ENCODE measurements at regions not wholly inside any gene's neighbourhood (a gene's known extent, or its start where the extent isn't known, plus 50 kb on each side); places are given as distances from the start of the nearest gene placed in this dataset.

- peak; percentile 21 to 43 for DNase-seq
Measured at GRCh38 chr1:208520438-208521099, 276.4 kb upstream of the PLXNA2 start.

- no peak for DNase-seq
Measured at GRCh38 chr1:208521534-208521933, 277.4 kb upstream of the PLXNA2 start.

GRCh38 chr1:208523007-208523406 lies 278.8 kb upstream of the PLXNA2 start:
- DNase-seq = no peak

DNA sequence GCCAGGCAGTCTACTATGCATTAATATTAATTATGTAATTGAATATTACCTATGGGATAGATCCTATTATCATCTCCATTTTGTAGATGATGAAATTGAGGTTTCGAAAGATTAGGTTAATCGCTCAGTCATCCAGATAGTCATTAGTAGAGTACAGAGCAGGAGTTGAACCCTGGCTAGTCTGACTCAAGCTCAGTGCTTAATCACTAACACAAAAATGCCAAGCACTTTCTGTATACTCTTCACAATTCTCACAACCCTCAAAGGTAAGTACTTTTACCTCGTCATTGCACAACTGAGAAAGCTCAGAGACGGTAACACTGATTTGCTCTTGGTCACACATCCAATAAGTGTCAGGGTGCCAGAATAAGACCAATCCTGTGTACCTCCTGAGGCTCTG lies 280.2 kb upstream of the PLXNA2 start:
- no peak for DNase-seq

GRCh38 chr1:208524925-208525324 lies 280.7 kb upstream of the PLXNA2 start:
- no peak for DNase-seq

- DNase-seq = no peak
Measured at GRCh38 chr1:208525417-208525816, 281.2 kb upstream of the PLXNA2 start.

GRCh38 chr1:208526613-208527125 lies 282.5 kb upstream of the PLXNA2 start:
- DNase-seq = no peak

DNA sequence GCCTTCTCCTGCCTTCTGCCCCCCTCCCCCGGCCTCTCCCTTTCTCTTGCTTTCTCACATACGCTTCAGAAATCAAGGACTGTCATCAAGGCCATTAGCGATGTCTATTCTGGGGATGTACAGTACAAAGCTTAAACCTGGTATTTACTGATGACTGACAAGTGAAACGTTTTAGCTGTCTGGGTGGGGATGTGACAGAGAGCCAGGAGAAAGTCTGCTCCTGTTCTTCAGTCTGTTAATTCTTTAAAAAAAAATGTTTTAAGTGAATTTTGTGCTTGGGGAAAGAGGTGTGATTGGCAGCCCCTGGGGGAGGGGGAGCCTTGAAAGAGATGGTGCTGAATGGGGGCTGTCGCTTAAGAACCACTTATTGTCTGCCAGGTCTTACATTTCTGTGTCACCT lies 283.0 kb upstream of the PLXNA2 start:
- no peak for DNase-seq

- DNase-seq = no peak
Measured at GRCh38 chr1:208528578-208529240, 284.5 kb upstream of the PLXNA2 start.

- no peak for DNase-seq
Measured at GRCh38 chr1:208531003-208531750, 287.0 kb upstream of the PLXNA2 start.

GRCh38 chr1:208533746-208534598 lies 289.8 kb upstream of the PLXNA2 start:
- DNase-seq = peak in 1 of 2 experiments; percentile 54

GRCh38 chr1:208534599-208534897 lies 290.4 kb upstream of the PLXNA2 start:
- DNase-seq = peak; percentile 74 to 78

DNA sequence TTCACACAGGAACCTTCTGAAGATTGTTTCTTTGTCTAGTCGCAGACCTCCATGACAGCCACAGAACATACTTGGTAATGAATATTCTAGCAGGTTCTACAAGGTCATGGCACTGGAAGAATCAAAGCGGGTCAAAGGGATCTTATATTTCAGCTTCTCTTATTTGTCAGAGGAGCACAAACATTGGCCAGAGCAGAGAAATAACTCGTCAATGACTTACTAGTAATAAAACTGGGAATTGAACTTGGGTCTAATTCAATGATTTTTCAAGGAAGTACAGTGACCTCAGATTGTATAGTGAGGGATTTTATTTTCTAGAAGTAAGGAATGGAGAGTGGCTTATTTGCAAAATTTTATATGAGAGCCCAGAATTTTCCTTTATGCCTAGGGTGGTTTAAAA lies 290.8 kb upstream of the PLXNA2 start:
- DNase-seq = no peak

DNA sequence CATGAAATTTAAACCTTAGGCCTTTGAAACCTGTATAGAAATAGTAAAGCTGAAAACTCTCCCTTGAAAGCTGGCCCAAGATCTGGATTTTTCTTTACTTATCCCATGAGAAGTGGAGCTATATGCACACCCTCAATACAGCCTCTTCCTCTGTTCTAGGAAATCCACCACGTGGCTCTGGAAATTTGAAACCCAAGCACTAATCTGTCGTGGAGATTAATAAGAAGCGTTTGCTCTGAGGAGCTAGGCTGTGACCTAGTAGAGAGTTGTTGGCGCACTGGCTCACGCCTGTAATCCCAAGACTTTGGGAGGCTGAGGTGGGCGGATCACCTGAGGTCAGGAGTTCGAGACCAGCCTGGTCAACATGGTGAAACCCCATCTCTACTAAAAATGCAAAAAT lies 291.3 kb upstream of the PLXNA2 start:
- no peak for DNase-seq

GRCh38 chr1:208536212-208536611 lies 292.0 kb upstream of the PLXNA2 start:
- DNase-seq = no peak

GRCh38 chr1:208537198-208537597 lies 293.0 kb upstream of the PLXNA2 start:
- no peak for DNase-seq

- DNase-seq = no peak
Measured at GRCh38 chr1:208538078-208538477, 293.9 kb upstream of the PLXNA2 start.

GRCh38 chr1:208538587-208538986 lies 294.4 kb upstream of the PLXNA2 start:
- no peak for DNase-seq

GRCh38 chr1:208540724-208541123 lies 296.5 kb upstream of the PLXNA2 start:
- DNase-seq = peak in 1 of 2 experiments; percentile 17

GRCh38 chr1:208541225-208541855 lies 297.2 kb upstream of the PLXNA2 start:
- DNase-seq = no peak

DNA sequence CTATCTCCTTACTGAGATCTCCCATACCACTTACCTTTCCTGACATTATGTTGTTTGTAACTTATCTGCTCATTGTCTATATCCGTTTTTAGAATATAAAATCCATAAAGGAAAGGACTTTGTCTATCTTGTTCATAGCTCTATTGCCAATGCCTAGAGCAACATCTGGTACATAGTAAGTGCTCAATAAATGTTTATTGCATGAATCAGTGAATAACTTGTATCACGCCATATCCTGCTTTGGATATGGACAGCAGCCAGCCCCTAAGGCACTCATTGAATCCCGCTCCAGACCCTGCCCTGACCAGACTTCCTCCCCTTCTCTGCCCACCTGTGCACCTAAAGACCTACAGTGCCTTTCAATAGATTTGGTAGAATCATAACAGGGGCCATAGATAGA lies 298.1 kb upstream of the PLXNA2 start:
- DNase-seq = no peak

- no peak for DNase-seq
Measured at GRCh38 chr1:208544053-208544452, 299.9 kb upstream of the PLXNA2 start.

DNA sequence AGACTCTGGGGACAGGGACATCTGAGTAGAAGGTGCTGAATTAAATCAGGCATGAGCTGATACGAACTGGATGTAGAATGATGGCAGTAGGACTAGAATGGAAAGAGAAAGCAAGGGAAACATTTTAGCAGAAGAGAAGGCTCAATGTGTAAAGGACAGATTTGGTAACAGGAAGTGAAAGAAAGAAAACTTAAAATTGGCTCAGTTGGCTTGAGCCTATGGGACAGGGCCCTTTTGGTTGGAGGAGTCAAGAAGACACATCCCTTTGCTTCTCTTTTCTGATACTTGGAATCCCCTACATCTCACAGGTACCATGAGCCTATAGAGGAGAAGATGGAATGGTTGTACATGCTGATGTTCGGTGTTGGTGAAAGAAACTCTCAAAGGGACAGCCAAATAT lies 300.6 kb upstream of the PLXNA2 start:
- DNase-seq = no peak
